ENCODE measurements at regions not wholly inside any gene's neighbourhood (a gene's known extent, or its start where the extent isn't known, plus 50 kb on each side); places are given as distances from the start of the nearest gene placed in this dataset.
A peak's percentile ranks its signal among the peaks of the same experiment; 100 is the strongest.

DNA sequence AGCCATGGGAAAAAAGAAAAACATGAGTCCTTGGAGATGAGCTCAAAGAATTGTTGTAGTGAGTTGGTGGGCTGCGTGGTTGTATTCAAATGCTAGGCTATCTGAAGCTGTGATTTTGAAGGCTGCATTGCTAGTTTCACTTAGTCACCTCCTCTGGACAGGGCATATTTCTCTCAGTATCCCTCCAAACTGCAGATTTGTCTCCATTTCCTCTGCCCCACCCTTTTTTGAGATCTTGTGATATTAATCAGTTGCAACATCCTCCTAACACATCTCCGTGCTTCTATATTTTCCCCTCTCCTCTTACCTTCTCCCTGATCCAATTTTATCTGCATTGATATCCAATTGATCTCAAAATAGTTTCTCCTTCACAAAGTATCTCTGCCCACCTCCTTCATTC lies 1048.0 kb upstream of the WWC1 start:
- DNase-seq = no peak

DNA sequence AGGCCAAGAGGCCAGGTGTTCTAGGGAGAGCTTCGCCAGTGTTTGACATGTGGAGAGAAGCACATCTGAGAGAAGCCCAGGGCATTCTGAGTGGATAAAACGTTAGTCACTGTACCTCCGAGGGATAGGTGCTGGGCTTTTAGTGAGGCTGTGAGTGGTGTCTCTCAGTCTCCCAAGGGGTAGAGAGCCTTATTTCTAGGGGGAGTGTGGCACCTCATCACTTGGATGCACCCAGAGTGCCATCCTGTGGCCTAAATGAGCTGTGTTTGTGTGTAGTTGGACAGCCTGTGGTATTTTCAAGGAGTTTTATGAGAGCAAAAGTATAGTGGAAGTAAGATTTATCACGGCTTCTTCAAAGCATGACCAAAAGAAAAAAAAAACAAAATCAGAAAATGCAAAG lies 1046.9 kb upstream of the WWC1 start:
- DNase-seq = peak; percentile 42

DNA sequence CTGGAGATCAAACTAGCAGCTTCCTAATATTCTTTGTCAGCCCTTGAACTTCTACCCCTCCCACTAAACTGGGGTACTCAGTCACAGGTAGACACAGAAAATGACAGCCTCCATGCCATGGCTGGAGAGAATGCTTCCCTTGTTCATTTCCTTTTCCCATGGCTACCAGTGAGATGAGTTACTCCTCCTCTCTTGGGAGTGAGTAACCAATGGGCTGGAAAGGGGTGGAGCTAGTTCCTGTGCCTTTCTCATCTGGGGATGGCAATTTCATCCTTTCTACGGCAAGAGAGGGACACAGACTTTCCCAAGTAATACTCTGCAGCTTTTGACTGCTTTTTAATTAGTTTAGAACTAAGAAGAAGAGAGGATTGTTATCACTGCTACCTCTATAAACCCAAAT lies 1045.6 kb upstream of the WWC1 start:
- no peak for DNase-seq

DNA sequence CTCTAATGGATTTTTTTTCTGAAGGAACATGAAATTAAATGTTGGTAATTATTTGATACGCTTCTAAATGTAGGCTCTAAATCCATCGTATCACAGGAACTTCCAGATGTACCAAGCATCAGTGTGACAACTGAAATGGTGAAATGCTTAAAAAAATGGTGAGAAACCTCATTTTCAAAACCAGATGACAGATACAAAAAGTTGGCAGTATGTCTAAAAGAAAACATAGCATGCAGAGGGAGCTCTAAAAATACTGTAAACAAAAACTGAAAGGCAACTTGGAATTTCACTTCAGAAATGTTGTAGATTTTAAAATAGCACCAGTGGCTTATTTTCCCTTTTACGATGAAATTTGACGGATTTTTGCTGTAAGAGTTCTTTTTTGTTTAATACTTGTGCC lies 1043.6 kb upstream of the WWC1 start:
- DNase-seq = no peak

DNA sequence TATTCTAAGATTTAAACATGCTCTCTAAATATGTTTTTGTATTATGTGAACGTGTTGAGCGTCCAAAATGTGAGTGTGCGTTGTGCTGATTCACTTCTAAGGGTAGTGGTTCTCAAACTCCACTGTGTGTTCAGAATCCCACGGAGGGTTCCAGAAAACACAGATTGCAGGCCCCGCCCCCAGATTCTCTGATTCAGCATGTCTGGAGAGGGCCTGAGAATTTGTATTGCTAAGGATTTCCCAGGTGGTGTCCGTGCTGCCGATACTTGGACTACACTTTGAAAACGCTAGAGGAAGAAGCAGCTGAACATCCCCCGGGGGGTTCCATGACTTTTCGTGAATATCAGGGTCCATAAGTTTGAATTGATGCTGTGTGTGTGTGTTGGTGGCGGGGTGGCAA lies 1043.2 kb upstream of the WWC1 start:
- DNase-seq = no peak

DNA sequence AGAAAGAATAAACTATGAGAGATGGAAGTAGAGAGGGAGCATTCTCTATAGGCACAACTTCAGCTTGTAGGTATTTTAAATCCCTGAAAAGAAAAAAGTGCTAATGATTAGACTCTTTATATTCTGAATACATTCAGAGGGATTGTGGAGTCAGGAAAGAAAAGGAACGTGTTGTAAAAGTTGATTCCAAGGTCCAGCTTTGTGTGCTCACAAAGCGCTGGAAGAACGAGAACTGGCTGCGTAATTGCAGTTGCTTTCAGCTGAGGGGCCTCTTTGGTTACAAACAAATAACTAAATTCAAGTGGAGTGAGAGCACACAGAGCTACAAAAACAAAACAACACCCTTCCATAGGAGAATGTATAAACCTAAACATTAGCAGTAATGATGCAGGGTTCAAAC lies 1040.4 kb upstream of the WWC1 start:
- DNase-seq = no peak

DNA sequence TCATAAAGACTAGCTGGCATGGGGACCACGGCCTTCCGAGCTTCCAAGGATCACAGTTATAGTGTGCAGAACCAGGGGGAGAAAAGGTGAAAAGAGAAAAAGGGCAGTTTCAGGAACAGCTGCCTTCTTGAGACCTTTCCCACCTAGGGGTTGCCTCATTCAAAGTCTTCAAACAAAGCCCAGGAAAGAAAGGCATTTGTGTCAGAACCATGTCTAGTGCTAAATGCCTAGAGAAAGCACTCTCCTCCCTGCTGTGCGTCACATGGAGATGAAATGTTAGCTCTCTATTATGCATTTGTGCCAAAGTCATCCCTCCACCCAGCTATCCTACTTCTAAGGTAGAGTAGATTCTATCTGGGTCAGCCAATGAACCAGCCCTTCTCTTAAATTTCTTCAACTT lies 1037.3 kb upstream of the WWC1 start:
- no peak for DNase-seq

DNA sequence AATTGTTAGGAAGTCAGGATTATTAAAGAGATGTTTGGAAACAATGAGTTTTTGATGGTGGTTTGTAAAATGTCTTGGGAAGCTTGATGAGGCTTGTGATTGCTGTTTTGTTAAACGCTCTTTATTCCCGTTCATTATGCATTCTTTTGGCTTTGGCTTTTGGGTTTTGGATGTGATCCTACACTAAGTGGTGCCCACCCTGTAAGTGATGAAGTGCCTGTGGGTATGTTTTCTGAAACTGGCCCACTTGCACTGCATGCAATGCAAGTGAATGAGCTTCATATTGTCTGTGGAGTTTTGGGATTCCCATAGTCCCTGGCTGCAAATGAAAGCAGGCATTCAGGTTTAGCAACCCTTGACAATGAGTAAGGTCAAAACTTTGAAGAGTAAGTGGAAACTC lies 1035.5 kb upstream of the WWC1 start:
- DNase-seq = no peak

DNA sequence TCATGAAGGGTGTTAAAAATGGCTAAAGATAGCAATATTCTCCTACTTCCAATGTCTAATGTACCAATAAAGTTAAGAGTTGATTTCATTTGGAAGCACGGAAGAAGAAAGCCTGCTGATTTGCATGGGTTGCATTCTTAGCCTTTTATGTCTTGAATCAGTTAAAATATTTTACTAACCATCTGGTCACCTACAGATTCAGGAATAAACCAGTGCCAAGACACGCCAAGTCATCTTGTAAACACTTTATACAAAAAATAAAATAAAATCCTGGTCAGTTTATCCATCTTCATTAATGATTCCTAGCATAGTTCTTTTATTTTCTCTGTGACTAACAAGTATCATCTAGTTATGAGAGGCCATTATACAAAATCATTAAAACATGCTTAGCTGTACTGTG lies 1031.6 kb upstream of the WWC1 start:
- DNase-seq = no peak

DNA sequence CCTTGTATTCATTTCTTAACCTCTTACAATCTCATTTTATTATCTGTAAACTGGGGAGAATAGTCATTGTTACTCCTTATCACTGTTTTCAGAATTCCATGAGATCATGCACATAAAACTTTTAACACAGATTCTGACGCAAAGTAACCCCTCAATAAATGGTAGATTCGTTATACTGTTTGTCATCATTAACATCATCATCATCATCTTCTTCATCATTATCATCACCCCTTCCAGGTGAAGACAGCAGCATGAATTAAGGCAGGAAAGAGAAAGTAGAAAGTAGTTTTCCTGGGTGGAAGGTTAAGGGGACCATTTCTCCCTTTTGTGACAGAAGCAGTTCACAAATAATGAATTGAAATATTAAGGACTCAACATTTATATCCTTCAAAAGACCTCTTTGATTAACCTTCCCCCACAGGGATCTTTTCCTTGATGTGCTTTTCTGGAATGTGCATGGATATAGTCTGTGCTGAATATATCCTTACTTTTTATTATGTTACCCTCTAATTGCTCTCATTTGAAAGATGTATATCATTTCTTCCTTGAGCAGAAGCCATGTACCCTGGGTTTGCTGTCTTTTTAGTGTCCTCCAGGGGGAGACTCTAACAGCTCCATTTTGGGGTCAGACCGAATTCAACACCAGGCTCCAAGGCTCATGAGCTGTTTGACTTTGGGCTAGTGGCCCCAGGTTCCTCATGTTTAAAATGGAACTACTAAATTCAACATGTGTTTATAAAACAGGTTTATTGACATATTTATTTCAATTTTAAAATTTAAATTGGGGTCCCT lies 1029.9 kb upstream of the WWC1 start:
- no peak for DNase-seq

DNA sequence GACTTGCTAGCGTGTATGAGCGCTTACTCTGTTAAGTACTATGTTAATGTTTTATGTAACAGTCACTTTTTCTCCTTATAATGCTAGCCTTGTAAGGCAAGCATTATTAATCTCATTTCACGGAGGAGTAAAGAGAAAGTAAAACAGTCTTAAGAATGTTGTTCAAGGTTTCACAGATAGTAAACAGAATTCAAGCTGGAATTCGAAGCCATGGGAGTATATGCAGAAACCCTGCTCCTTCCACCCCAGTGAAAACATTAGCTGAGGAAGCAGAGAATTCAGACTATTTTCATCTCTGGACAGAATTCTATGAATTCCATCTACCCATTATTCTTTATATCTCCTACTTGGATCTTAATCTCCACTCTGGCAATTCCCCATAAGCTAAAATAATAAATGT lies 1028.3 kb upstream of the WWC1 start:
- no peak for DNase-seq

DNA sequence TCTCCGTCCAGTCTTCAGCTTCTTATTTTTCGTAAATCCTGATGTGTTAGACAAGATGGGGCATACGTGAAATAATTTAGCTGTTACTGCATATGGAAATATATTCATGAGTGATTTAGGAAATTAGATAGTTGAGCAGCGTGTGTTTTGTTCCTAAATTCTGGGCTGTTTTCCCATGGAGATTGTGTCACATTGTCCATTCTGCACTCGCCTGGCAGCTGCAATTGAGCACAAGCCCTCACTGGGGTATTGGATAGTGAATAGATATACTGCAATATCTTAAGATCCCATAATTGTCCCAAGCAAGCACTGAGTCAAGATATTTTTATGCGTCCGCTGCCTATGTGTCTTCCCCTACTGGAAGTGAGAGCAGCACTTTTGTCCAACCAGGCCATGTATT lies 1027.1 kb upstream of the WWC1 start:
- DNase-seq = no peak

DNA sequence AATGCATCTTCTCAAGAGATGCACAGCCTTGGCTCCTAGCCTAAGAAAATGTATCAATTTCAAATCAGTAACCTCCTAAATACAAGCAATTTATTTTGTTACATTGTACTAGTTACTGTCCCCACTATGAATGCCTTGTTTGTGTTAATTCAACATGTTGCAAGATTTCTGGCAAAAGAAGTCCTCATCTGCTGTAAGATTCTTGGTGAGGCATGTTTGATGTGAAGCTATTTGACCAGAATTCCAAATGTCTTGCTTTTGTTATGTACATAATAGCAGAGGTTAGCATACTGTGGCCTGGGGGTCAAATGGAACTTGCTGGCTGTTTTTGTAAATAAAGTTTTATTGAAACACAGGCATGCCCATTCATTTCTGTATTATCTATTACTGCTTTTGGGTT lies 1023.1 kb upstream of the WWC1 start:
- no peak for DNase-seq

DNA sequence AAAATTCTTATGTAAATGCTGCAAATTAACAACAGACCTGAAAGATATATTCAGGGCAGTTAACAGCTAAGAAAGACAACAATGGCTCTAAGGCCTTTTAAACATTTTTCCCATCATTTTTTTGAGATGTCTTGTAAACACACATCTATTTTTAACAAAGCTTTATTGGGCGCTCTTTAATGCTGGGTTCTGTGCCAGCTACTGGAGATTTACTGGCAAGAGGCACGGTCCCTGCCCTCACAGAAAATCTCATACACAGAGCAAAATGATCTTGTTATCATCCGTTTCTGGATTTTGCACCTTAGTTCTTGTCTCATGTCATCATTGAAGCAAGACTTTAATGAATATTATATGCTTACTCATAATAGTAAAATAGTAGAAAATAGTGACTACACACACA lies 1022.3 kb upstream of the WWC1 start:
- DNase-seq = no peak

DNA sequence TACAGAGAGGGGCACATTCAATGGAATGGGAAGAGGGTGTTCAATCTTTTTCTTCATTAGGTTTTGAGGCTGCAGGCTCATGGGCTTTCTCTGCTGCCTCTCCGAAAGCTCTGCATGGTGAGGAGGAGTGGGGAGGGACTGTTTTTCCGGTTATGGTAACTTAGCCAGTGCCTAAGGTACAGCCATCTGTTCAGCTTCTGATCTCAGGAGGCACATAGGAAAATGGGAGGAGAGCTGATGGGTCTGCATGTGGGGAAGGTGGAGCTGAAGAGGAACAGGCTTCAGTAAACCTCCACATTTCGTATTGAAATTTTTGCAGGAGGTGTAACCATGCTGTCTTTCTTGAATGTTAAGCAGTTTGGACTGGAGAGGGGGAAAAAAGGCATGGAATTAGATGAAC lies 1020.4 kb upstream of the WWC1 start:
- no peak for DNase-seq

DNA sequence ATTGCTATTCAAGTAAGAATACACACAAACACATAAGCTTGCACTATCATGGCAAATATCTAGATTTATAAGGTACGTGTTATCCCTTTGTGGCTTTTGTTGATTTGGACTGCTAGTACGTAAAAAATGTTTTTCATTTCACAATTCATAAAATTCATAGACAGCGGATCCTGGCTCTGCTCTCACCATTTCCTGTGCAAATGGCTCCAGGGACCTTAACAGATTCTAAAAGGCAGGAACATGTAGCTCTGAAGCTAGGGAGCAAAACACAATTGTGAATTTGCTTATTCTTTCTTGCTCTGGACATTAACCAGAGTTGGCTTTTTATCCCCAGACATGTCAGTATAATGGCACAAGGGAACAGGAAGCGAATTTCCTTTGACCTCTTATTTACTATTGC lies 1019.9 kb upstream of the WWC1 start:
- DNase-seq = no peak

DNA sequence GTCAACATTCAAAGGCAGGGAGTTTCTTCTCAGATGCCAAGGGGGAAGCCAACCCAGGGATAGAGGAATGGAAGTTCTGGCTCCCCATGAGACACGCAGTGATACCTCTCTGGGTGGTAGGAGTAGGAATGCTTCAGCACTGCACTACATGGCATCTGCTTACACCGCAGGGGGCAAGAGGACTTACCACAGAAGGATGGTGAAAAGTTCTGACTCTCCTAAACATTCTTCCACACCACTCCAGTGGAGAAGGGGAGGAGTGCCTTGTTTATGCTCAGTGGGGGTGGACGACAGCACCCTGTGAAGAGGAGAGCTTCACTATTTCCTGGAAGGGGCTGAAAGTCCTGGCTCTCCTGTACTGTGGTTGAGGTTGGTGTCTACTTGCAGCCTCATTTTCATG lies 1011.3 kb upstream of the WWC1 start:
- DNase-seq = no peak

DNA sequence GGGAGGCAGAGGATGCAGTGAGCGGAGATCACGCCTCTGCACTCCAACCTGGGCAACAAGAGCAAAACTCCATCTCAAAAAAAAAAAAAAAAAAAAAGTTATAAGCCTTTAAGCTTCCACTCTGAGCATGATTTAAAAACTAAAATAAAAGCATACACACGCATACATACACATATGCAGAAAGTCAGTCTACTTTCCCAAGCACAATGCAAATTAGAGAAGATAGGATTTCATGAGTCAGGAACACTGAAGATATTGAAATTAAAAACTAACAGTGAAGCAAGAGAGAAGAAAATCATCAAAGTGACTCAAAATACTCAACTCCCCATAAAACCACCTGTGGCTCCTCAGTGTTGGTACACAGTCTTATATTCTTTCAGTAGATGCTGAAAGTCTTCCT lies 1009.5 kb upstream of the WWC1 start:
- no peak for DNase-seq

DNA sequence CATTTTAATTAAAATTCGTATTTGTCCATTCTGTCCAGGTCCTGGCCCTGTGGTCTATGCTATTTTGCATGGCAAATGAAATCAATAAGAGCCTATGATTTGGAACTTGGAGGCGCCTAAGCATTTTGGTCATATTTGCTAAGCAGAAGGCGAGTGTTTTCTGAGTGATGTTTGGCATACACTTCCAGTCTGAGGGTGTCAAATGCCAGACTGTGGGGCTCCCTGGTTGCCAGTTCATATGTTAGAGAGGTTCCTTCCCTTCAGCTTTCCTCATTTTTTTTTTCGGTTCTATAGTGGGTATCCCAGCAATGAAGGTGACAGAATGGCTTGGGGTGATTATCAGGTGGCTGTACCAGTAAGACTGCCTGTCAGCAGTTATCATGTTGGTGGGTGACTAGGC lies 1007.8 kb upstream of the WWC1 start:
- no peak for DNase-seq

DNA sequence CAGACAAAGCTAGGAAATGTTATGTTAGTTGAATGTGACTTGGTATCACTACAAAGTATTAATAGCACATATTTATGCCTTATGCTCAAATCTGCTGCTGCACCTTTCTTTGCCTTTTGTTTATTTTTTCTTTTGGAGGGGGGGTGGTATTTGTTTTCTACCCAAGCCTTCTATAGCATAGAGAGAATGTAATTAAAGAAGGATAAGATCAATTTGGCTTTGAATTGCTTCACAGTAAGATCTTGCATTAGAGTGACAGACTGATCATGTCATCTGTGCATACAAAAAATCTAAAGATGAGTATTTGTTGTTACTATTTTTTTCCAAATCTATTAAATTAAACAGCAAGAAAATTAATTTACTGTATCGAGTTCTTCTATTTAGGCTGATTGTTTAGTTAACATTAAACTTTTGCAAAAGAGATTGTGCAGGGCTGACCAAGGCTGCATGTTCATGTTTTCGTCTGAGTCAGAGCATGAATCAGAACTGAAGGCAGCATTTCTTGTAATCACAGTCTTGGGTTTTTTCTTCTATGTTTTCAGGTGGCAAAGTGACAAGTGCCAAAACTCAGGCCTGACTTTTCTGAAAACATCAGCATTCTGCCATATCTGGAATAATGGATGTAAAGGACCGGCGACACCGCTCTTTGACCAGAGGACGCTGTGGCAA lies 1007.1 kb upstream of the WWC1 start:
- no peak for DNase-seq

DNA sequence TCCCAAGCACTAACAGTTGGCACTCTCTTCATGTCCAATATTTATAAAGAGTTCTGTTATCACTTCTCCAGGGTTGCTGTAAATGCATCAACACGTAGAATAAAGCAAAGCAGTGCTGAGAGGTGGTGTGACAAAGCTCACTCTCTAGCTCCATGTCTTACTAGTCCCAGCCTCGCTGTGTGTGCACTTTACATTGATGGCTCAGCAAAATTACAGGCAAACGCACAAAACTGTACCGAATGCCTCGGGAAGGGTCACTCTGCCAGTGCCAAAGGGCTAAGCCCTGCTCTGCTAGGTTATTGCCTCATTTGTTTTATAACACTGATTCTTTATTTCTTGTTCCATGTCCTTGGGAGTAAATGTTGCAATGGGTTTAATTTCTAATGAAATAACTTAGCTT lies 1005.9 kb upstream of the WWC1 start:
- no peak for DNase-seq

DNA sequence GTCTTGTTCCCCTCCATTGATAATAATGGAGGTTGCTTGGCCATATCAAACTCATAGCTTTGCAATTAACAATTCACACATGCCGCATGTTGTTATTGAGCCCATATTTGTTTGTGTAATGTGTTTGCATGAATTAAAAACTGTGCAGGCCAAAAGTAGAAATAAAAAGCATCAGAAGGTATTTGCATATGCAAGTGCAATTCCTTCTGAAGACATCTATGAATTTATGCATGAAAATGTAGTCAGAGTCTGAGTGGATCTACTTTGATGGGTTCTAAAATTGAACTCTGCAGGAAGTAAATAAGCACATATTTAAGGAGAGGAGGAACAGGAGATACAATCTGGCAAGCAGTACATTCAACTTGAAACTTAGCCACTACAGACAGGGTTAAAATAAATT lies 1004.6 kb upstream of the WWC1 start:
- DNase-seq = no peak

DNA sequence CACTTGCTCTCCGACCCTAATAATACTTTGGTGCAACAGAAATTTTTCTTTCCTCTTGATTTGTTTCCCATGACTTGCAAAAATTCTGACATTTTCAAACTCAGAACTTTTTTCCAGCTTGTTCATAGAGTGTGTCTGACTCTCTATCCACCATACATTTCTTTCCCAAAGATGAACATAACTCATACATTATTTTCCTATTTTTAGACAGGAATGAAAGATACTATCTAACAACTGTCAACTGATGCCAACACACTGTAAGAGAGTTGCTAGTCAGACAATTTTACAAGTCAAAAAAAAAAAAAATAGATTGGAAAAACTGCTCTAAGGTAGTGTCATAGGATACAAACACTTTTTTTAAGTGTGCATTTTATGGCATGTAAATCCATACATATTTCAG lies 1001.0 kb upstream of the WWC1 start:
- DNase-seq = no peak

DNA sequence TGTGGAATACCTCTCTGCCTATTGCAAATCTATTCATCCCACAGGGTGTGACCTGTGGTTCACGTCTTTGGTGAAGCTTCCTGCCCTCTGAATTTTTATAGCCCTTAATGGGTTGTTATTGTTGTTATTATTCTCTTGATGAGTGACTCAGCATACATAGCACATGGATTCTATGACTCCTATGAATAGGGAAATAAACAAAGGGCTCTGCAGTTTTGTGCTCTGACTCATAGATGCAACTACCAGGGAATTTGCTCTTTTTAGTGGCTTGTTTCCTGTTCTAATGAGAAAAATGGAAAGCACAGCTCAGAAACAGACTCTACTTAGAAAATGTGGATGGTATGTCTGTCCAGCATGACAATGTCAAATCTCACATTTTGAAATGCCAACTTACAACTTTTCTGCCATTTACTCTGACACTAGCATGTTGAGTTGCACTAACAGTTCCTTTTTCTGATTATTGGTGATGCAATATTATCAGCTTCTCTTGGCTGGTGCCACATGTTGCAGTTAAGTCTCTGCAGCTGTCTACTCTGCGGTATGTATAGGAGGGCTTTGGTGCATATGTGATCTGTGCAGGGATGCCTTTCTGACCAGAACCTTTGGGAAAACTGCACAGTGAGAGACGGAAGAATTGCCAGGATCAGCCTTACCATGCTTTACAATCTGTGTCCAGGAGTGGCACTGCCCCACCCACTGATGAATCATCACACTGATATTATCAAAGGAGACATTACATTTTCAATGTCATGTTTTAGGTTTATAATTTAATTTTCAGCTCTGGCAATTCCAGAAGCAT lies 996.4 kb upstream of the WWC1 start:
- no peak for DNase-seq

Data from left hindlimb (tissue), 1 donor.